HAP-1 (cell line): ENCODE measurements at regions not wholly inside any gene's neighbourhood (a gene's known extent, or its start where the extent isn't known, plus 50 kb on each side); places are given as distances from the start of the nearest gene placed in this dataset.
"Not testable (repeated sequence)": the region's sequence is repeated elsewhere in the genome, so short reads cannot be mapped to it uniquely, and the experiment has no call there.

ENCODE experiments used
- DNase-seq, 2 experiments: peaks; one replicate each; pipeline ENCODE4 v3.0.0-alpha.2; 2016 to 2020; ENCODE audit warnings: low spot score in 2 of 2
- H3K27me3 ChIP-seq: fragments of 250-450 bp; sonication (Bioruptor Pico); 2 replicates; pipeline ENCODE4 v1.5.1; 2020; ENCODE audit warnings: low read depth, mild to moderate bottlenecking, moderate library complexity
- H3K36me3 ChIP-seq: fragments of 250-450 bp; sonication (Bioruptor Pico); replicated peaks from 2 replicates; pipeline ENCODE4 v1.5.1; 2020; ENCODE audit warnings: mild to moderate bottlenecking
- H3K4me1 ChIP-seq: fragments of 250-450 bp; sonication (Bioruptor Pico); 2 replicates; pipeline ENCODE4 v1.5.1; 2020; ENCODE audit warnings: mild to moderate bottlenecking
- H3K4me3 ChIP-seq: fragments of 250-450 bp; sonication (Bioruptor Pico); 2 replicates; pipeline ENCODE4 v1.5.1; 2020; ENCODE audit warnings: mild to moderate bottlenecking, moderate library complexity
- H3K9me3 ChIP-seq: fragments of 250-450 bp; sonication (Bioruptor Pico); 2 replicates; pipeline ENCODE4 v1.5.1; 2020; ENCODE audit warnings: mild to moderate bottlenecking, moderate library complexity
- in situ Hi-C: fragments of 300-500 bp; cut with MboI; formaldehyde crosslinking; loops from 3 replicates; pipeline ENCODE4 v1.14.3; 2020; ENCODE audit warnings: low sequenced_read_pairs, inconsistent platforms, mixed read lengths

DNA sequence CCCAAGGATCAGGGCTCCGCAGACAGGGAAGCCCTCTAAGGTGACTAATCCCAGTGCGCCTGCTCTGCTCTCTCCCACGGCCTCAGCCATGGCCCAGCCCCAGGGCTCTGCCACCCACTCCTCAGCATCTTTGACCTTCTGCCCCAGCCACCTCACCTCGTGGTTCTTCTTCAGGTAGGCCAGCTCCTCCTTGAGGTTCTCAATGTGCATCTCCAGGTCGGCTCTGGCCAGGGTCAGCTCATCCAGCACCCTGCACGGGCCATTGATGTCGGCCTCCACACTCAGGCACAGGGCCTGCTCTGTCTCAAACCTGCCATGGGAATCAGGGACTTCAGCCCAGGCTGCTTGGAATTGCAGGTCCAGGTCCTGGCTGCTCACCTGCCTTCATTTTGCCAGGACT, 128.4 kb downstream of the TNFRSF13B start:
- H3K36me3 ChIP-seq, H3K9me3 ChIP-seq, DNase-seq, in situ Hi-C loops, H3K4me3 ChIP-seq, H3K4me1 ChIP-seq, H3K27me3 ChIP-seq: not testable (repeated sequence)

DNA sequence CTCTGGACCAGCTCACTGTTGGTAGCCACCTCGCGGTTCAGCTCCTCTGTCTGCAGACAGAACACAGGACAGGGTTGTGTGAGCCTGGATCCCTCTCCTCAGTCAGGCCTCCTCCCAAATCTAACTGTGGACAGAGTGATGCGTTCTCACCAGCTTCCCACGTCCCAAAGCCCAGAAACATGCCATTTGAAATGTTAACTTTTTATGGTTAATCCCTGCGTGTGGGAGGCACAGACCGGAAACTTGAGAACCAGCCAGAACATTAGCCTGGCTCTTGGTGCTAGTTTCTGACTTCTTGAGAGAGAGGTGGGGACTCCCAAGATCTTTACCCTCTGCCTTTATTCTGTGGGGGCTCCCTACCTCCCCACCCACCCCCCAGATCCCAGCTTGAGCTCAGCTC, 129.6 kb downstream of the TNFRSF13B start:
- H3K4me3 ChIP-seq, DNase-seq, H3K9me3 ChIP-seq, H3K36me3 ChIP-seq, in situ Hi-C loops, H3K27me3 ChIP-seq, H3K4me1 ChIP-seq: not testable (repeated sequence)

DNA sequence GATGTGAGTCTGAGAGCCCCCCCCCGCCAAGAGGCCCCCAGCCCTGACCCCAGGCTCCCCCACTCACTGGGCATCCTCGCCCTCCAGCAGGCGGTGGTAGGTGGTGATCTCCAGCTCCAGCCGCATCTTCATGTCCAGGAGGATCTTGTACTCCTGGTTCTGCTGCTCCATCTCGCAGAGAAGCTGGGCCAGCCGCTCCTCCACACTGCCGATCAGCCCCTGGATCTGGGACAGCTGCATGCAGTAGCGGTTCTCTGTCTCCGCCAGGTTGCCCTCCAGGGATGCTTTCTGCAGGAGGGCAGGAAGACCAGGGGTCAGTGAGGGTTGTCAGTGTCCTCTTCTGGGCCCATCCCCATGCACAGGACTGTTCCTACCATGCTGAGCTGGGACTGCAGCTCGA, 130.0 kb downstream of the TNFRSF13B start:
- H3K9me3 ChIP-seq, H3K4me3 ChIP-seq, H3K27me3 ChIP-seq, H3K4me1 ChIP-seq, in situ Hi-C loops, H3K36me3 ChIP-seq, DNase-seq: not testable (repeated sequence)

DNA sequence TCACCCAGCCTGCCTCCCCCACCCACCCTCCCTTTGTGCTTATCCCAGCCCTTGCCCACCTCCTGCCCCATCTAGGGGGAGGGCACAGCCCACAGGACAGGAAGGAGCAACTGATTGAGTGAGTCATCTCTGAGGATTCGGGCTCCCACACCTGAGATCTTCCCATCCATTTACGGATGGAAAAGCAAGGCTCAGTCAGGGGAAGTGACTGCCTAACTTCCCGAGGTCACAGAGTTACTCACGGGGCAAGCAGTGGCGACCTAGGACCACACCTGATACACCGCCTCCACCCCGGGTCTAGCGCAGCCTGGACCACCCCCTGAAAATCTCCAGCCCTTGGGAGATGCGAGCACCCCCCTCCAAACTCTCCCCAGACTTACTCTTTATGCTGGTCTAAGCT, 131.7 kb downstream of the TNFRSF13B start:
- in situ Hi-C loops, H3K27me3 ChIP-seq, H3K4me1 ChIP-seq, H3K4me3 ChIP-seq, H3K36me3 ChIP-seq, DNase-seq, H3K9me3 ChIP-seq: not testable (repeated sequence)

DNA sequence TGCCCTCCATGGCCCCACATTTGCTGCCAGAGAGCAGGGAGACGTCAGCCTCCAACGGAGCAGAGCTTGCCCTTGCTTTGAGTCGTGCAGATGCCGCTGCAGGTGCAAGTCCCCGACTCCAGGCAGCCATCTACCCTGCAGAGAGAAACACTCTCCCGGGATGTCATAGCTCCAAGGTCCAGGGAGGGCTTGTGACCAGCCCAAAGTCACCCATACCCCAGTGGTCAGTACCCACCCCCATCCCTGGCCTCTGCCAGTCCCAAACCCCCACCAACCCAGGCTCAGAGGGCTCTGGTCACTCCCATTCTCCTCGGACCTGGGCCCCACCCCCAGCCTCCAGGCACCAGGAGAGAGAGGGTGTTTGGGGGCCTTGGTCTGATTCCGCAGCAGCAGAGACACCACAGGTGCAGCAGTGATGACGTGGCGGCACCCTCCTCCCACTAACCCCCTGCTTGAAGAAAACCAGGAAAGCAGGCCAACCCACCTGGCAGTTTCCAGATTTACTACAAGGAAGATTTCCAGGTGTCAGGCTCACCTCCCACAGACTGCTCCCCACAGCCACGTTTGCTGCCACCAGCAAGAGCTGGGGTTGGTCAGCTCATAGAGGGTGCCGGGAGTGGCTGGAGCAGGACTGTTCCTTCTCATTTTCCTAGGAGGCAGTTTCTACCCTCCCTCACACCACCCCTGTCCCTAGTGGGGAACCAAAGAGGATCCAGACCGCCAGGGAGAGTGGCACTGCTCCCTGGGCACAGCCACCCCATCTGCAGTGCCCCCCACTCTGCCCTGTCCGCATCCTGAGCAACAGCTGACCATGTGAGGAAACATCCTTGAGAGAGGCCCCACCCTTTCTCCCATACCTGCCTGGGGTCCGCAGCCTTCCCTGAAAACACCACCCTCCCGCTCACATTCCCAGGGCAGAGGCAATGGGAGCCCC, 132.4 kb downstream of the TNFRSF13B start:
- H3K36me3 ChIP-seq, DNase-seq, H3K4me1 ChIP-seq, H3K4me3 ChIP-seq, in situ Hi-C loops, H3K27me3 ChIP-seq, H3K9me3 ChIP-seq: not testable (repeated sequence)

DNA sequence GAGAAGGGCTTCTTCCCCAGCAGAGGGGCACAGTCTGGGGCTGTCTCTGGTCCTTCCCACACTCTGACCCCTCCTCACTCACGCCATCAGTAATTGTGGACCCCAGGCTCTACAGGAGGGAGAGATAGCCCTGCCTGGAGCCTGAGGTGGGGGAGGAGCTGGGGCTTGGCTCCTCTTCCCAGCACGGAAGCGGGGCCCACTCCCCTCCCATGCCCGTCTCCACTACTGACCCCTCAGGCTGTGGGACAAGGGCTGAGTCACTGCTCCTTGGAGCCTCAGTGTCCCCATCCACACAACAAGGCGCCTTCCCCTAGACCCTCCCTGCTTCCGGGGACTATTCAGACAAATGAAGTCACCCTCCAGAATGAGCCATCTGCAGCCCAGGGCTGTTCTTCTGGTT, 133.1 kb downstream of the TNFRSF13B start:
- in situ Hi-C loops = not testable (repeated sequence)

DNA sequence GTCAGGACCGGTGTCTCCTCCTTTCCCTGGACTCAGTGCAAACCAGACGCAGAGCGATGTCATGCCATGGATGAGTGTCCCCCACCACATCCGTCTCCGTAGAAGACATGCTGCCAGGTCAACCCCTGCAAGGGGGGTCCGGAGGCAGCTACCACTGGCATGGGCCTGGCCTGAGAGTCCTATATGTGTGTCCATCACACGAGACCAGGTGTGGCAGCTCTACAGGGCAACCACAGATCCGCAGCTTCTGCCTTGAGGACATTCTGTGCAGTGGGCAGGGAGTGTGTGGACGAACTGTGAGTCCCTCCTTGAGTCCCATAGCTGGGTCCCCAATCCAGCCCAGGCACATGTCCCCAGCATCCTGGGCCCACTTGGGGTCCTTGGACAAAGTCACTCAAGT, 133.6 kb downstream of the TNFRSF13B start:
- H3K4me3 ChIP-seq, in situ Hi-C loops, H3K9me3 ChIP-seq, H3K27me3 ChIP-seq, H3K36me3 ChIP-seq, H3K4me1 ChIP-seq, DNase-seq: not testable (repeated sequence)

More for the DNA sequence above, 133.1 kb downstream of the TNFRSF13B start:
- H3K36me3 ChIP-seq, H3K4me1 ChIP-seq, H3K4me3 ChIP-seq, H3K27me3 ChIP-seq, H3K9me3 ChIP-seq, DNase-seq: not testable (repeated sequence)

DNA sequence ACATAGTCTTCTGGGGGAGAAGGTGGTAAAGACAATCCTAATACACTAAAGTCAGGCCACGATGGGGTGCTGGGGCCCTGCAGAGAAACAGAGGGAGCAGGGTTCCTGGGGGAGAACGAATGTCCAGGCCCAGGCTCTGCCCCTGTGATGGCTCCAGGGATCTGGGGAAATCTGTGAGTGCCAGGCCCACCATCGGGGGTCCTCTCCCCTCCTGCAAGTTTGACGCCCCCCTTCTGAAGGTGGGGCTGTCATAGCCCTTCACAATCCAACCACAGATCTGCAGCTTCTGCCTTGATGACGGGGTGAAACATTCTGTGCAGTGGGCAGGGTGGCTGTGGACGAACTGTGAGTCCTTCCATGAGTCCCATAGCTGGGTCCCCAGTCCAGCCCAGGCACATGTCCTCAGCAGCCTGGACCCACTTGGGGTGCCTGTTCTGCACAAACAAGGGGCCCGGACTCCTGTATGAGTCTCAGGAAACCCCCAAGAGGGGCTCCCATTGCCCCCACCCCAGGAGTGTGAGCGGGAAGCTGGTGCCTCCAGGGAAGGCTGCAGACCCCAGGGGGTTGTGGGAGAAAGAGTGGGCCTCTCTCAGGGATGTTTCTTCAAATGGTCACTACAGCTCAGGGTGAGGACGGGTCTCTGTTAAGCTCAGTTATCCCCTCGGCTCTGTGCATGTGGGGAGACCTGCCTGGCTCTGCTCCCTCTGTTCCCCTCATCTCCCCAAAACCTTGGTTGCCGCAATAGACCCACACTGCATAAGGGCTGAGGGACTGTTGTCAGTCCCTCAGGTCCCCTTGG, 134.3 kb downstream of the TNFRSF13B start:
- H3K4me1 ChIP-seq, DNase-seq, in situ Hi-C loops, H3K27me3 ChIP-seq, H3K9me3 ChIP-seq, H3K4me3 ChIP-seq, H3K36me3 ChIP-seq: not testable (repeated sequence)

DNA sequence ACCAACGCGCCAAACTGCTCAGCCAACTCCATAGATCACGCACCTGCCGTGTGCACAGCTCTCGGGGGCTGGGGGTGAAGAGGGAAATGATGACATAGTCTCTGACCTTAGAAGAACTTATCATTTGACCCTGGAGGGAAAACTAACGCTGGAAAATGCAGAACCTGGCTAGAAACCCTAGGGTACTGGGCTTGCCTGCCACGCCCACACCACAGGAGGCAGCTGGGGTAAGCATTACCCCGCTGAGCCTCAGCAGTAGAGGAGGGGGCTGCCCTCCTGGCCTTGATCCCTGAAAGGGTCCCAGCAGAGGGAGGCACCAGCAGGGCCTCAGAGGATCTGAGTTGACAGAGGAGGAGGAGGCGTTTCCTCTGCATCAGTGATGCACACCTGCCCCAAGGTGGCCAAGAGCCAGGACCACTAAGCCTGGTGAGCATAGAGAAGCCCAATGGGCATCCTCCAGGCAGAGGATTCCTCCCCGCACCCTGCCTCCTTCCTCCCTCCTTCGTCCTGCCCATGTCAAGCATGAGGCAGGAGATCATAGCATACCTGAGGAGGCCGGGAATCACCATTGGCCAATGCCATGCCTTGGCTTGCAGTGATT, 135.5 kb downstream of the TNFRSF13B start:
- H3K4me1 ChIP-seq, H3K9me3 ChIP-seq, DNase-seq, H3K4me3 ChIP-seq, H3K36me3 ChIP-seq, H3K27me3 ChIP-seq, in situ Hi-C loops: not testable (repeated sequence)

DNA sequence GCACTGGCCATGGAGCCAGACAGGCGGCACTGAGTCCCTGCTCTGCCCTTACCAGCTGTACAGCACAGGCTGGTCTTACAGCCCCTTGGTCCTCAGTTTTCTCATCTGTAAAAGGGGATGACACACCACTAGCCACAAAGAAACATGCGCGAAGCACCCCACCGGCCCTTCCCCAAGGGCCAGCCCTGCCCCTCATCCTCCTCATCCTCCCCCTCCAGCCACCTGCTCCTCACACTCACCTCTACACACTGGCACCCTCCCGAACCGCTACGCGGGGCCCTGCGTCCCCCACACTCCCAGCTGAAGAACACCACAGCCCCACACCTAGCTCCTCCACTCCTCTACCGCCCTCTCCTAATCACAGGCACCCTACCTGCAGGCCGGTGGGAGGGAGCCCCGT, 138.4 kb downstream of the TNFRSF13B start:
- H3K9me3 ChIP-seq, H3K27me3 ChIP-seq, H3K4me3 ChIP-seq, H3K4me1 ChIP-seq, in situ Hi-C loops, DNase-seq, H3K36me3 ChIP-seq: not testable (repeated sequence)

DNA sequence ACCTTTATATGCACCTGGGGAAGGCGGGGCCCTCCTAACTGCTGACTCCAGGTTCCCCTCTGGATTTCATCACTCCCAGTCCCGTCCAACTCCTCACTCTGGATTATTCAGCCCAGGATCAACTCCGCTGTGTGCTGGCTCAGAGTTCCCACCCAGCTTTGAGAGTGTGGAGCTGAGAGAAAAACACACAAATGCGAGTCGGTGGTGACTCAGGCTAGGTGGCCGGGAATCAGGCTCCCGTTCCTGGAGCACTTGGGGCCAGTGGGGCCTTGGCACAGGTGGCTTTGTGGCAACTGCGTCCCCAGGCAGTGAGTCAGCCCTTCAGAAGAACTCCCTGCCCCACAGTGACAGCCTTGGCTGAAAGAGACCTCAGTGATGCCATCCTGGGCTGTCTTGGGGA, 139.1 kb downstream of the TNFRSF13B start:
- H3K4me3 ChIP-seq, H3K27me3 ChIP-seq, DNase-seq, H3K36me3 ChIP-seq, H3K4me1 ChIP-seq, H3K9me3 ChIP-seq, in situ Hi-C loops: not testable (repeated sequence)

DNA sequence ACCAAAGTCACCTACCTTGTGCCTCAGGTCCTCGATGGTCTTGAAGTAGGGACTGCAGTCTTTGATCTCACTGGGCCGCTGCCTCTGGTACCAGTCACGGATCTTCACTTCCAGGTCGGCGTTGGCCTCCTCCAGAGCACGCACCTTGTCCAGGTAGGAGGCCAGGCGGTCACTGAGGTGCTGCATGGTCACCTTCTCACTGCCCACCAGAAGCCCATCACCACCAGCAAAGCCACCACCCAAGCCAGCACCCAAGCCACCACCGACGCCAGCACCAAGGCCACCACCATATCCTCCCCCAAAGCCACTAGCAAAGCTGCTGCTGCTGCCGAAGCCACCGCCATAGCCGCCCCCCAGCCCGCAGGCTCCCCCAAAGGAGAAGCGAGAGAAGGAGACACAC, 139.7 kb downstream of the TNFRSF13B start:
- in situ Hi-C loops, H3K9me3 ChIP-seq, H3K4me1 ChIP-seq, H3K27me3 ChIP-seq, H3K36me3 ChIP-seq, H3K4me3 ChIP-seq, DNase-seq: not testable (repeated sequence)

DNA sequence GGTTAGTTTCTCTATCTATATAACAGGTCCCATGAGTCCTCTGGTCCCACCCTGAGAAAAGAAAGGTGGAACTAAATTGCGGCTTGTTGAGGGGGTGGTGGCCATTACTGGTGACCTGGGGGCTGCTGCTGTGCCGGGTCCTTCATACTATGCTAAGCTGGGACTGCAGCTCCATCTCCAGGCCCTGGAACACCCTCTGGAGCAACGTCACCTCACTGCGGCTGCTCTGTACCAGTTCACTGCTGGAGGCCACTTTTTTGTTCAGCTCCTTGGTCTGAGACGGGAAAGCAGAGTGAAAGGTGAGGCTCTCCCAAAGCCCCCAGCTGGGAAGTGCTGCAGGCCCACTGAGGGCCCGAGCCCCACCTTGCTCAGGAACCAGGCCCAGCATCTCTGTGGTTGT, 140.7 kb downstream of the CCDC144A start:
- H3K9me3 ChIP-seq, in situ Hi-C loops, DNase-seq, H3K4me3 ChIP-seq, H3K4me1 ChIP-seq, H3K27me3 ChIP-seq, H3K36me3 ChIP-seq: not testable (repeated sequence)

DNA sequence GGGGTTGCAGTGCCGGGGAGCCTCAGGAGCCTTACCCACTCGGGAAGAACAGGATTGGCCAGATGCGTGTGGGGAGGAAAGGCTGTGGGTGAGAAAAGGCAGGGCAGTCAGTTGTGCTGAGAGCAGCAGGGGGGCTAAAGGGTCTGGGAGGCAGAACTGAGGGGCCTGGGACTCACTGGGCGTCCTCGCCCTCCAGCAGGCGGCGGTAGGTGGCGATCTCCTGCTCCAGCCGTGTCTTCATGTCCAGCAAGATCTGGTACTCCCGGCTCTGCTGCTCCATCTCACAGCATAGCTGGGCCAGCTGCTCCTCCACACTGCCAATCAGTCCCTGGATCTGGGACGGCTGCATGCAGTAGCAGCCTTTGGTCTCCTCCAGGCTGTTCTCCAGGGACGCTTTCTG, 140.2 kb downstream of the CCDC144A start:
- H3K4me3 ChIP-seq, H3K4me1 ChIP-seq, H3K36me3 ChIP-seq, in situ Hi-C loops, H3K9me3 ChIP-seq, H3K27me3 ChIP-seq: not testable (repeated sequence)
- peak in 1 of 2 experiments; percentile 54 for DNase-seq
